Cardiac muscle cell (in vitro differentiated cells and primary cell): ENCODE measurements at regions not wholly inside any gene's neighbourhood (a gene's known extent, or its start where the extent isn't known, plus 50 kb on each side); places are given as distances from the start of the nearest gene placed in this dataset.
"Not testable (repeated sequence)": the region's sequence is repeated elsewhere in the genome, so short reads cannot be mapped to it uniquely, and the experiment has no call there.

Source experiments
- DNase-seq, 2 donors: peaks; one replicate each; pipeline versions ENCODE4 v3.0.0 to v3.0.0-alpha.2; 2010 to 2017; ENCODE audit warnings: low read depth in 1 of 2, low spot score in 1 of 2
- H3K27ac ChIP-seq: fragments of 200-600 bp; sonication (generic); 2 replicates; pipeline ENCODE4 v1.5.1; 2016
- H3K27me3 ChIP-seq: fragments of 200-600 bp; sonication (generic); 2 replicates; pipeline ENCODE4 v1.6.0; 2016; ENCODE audit warnings: control low read depth
- H3K36me3 ChIP-seq: fragments of 200-600 bp; sonication (generic); 2 replicates; pipeline ENCODE4 v1.5.1; 2016; ENCODE audit warnings: control low read depth
- H3K4me1 ChIP-seq: fragments of 200-600 bp; sonication (generic); 2 replicates; pipeline ENCODE4 v1.8.1; 2017; ENCODE audit warnings: low read depth, mild to moderate bottlenecking, mixed run types
- H3K4me3 ChIP-seq: fragments of 200-600 bp; sonication (generic); 2 replicates; pipeline ENCODE4 v1.5.1; 2016; ENCODE audit warnings: mild to moderate bottlenecking
- H3K9me3 ChIP-seq: fragments of 200-600 bp; sonication (generic); 2 replicates; pipeline ENCODE4 v1.5.1; 2017; ENCODE audit warnings: low read depth, mild to moderate bottlenecking, control low read depth
- CTCF ChIP-seq: IDR thresholded peaks from 2 replicates; pipeline ENCODE4 v1.5.1; 2012; ENCODE audit warnings: low read depth, mild to moderate bottlenecking, low read length

GRCh38 chr12:105676694-105677093 is 346.2 kb downstream of the C12orf75 start:
- Histone ChIP-seq H3K4me1 (no peaks in the 10 kb centered on the region), H3K9me3 (no peaks in the 10 kb centered on the region), H3K4me3 (no peak overlapping the region), H3K36me3 (no peaks in the 10 kb centered on the region), H3K27ac (no peak overlapping the region), H3K27me3 (no peaks in the 10 kb centered on the region)
- TF ChIP-seq CTCF, result no peak
- DNase-seq, result no peak

- Histone ChIP-seq H3K36me3 (no peaks in the 10 kb centered on the region), H3K9me3 (no peaks in the 10 kb centered on the region), H3K27me3 (no peaks in the 10 kb centered on the region), H3K4me3 (no peak overlapping the region), H3K4me1 (no peaks in the 10 kb centered on the region), H3K27ac (no peak overlapping the region)
- TF ChIP-seq CTCF, result no peak
- no peak for DNase-seq
Measured at GRCh38 chr12:105677672-105678071, 347.2 kb downstream of the C12orf75 start.

- Histone ChIP-seq H3K27me3 (no peaks in the 10 kb centered on the region), H3K36me3 (no peaks in the 10 kb centered on the region), H3K9me3 (no peaks in the 10 kb centered on the region), H3K4me3 (no peak overlapping the region), H3K4me1 (no peaks in the 10 kb centered on the region), H3K27ac (no peak overlapping the region)
- TF ChIP-seq CTCF, result no peak
- no peak for DNase-seq
Measured at GRCh38 chr12:105679982-105680381, 349.5 kb downstream of the C12orf75 start.

- no peaks in the 10 kb centered on the region for H3K27me3 ChIP-seq
- H3K36me3 ChIP-seq, result no peaks in the 10 kb centered on the region
- no peak overlapping the region for H3K4me3 ChIP-seq
- H3K27ac ChIP-seq, result no peak overlapping the region
- no peak for DNase-seq
- H3K9me3 ChIP-seq, result no peaks in the 10 kb centered on the region
- no peaks in the 10 kb centered on the region for H3K4me1 ChIP-seq
- TF ChIP-seq CTCF, result no peak
Measured at GRCh38 chr12:105681341-105681740, 350.9 kb downstream of the C12orf75 start.

- H3K4me1 ChIP-seq, H3K9me3 ChIP-seq, H3K27ac ChIP-seq, H3K36me3 ChIP-seq, H3K27me3 ChIP-seq, H3K4me3 ChIP-seq, DNase-seq: not testable (repeated sequence)
Measured at GRCh38 chr12:105682821-105683220, 352.3 kb downstream of the C12orf75 start.

GRCh38 chr12:105683836-105684235 is 353.3 kb downstream of the C12orf75 start:
- not testable (repeated sequence) for H3K9me3 ChIP-seq, H3K36me3 ChIP-seq, H3K27me3 ChIP-seq, DNase-seq, H3K27ac ChIP-seq, H3K4me3 ChIP-seq, H3K4me1 ChIP-seq

- Histone ChIP-seq H3K4me1 (no peaks in the 10 kb centered on the region), H3K4me3 (no peak overlapping the region), H3K36me3 (no peaks in the 10 kb centered on the region), H3K27me3 (no peaks in the 10 kb centered on the region), H3K9me3 (no peaks in the 10 kb centered on the region), H3K27ac (no peak overlapping the region)
- TF ChIP-seq CTCF, result no peak
- DNase-seq, result no peak
Measured at GRCh38 chr12:105698075-105698474, 367.6 kb downstream of the C12orf75 start.
